ENCODE measurements at regions not wholly inside any gene's neighbourhood (a gene's known extent, or its start where the extent isn't known, plus 50 kb on each side); places are given as distances from the start of the nearest gene placed in this dataset.

GRCh38 chr9:108672475-108673190, 183.2 kb downstream of the ACTL7B start:
- TF ChIP-seq, protein P1, sequence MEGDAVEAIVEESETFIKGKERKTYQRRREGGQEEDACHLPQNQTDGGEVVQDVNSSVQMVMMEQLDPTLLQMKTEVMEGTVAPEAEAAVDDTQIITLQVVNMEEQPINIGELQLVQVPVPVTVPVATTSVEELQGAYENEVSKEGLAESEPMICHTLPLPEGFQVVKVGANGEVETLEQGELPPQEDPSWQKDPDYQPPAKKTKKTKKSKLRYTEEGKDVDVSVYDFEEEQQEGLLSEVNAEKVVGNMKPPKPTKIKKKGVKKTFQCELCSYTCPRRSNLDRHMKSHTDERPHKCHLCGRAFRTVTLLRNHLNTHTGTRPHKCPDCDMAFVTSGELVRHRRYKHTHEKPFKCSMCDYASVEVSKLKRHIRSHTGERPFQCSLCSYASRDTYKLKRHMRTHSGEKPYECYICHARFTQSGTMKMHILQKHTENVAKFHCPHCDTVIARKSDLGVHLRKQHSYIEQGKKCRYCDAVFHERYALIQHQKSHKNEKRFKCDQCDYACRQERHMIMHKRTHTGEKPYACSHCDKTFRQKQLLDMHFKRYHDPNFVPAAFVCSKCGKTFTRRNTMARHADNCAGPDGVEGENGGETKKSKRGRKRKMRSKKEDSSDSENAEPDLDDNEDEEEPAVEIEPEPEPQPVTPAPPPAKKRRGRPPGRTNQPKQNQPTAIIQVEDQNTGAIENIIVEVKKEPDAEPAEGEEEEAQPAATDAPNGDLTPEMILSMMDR (IDR thresholded peaks at IDR 0.05; ENCODE audit: low read depth, low read length) = no peak
- no peak for TF ChIP-seq POLR2A (IDR thresholded peaks at IDR 0.05; ENCODE audit: extremely low read depth, insufficient read length)
